Upper lobe of left lung (tissue), 6 donors: ENCODE measurements at regions not wholly inside any gene's neighbourhood (a gene's known extent, or its start where the extent isn't known, plus 50 kb on each side); places are given as distances from the start of the nearest gene placed in this dataset.

Source experiments
- ATAC-seq, 2 donors: fragments of 200-7000 bp; cut with Tn5 transposase; one replicate each; pipeline ENCODE4 v1.9.1; 2022; ENCODE audit warnings: mild to moderate bottlenecking in 2 of 2, moderate library complexity in 2 of 2; ENCODE audit not compliant: low FRiP score in 2 of 2
- DNase-seq, 2 donors: peaks; one replicate each; pipeline ENCODE4 v3.0.0-alpha.2; 2019 to 2020
- H3K27ac ChIP-seq, 4 donors: fragments of 200-600 bp; sonication (generic); one replicate each; pipeline ENCODE4 v1.5.1; 2016 to 2019
- H3K27me3 ChIP-seq, 4 donors: fragments of 200-600 bp; sonication (generic); one replicate each; pipeline ENCODE4 v1.5.1; 2017 to 2019
- H3K36me3 ChIP-seq, 4 donors: fragments of 200-600 bp; sonication (generic); one replicate each; pipeline ENCODE4 v1.5.1; 2016 to 2019
- H3K4me1 ChIP-seq, 4 donors: fragments of 200-600 bp; sonication (generic); one replicate each; pipeline ENCODE4 v1.5.1; 2018 to 2019
- H3K4me3 ChIP-seq, 4 donors: fragments of 200-600 bp; sonication (generic); one replicate each; pipeline ENCODE4 v1.5.1; 2017 to 2019; ENCODE audit warnings: mild to moderate bottlenecking in 2 of 4, moderate library complexity in 1 of 4
- H3K9me3 ChIP-seq, 4 donors: fragments of 200-600 bp; sonication (generic); one replicate each; pipeline ENCODE4 v1.5.1; 2018 to 2019
- EP300 ChIP-seq, 4 donors: sonication (generic); formaldehyde crosslinking; IDR thresholded peaks; one replicate each; pipeline ENCODE4 v1.5.1; 2017; ENCODE audit warnings: antibody characterized with exemption in 4 of 4, control low read depth in 2 of 4
- POLR2A ChIP-seq, 4 donors: fragments of 450-650 bp; IDR thresholded peaks; one replicate each; pipeline ENCODE4 v1.5.1; 2016 to 2017; ENCODE audit warnings: antibody characterized with exemption in 4 of 4, mild to moderate bottlenecking in 2 of 4
- POLR2AphosphoS5 ChIP-seq, 2 donors: sonication (generic); formaldehyde crosslinking; IDR thresholded peaks; one replicate each; pipeline ENCODE4 v1.5.1; 2017; ENCODE audit warnings: antibody characterized with exemption in 2 of 2
- WGBS, 2 donors: methylation state at CpG; one replicate each; pipeline ENCODE4 v1.1.5; 2017 to 2018; 5-methylcytosine and 5-hydroxymethylcytosine counted together
- TF ChIP-seq, protein P1 (sequence below), 6 experiments: fragments of 450-650 bp in 4 of 6; fragments of 200-600 bp in 2 of 6; sonication (generic) in 2 of 6; IDR thresholded peaks; one replicate each; pipeline ENCODE4 v1.5.1; 2016 to 2019; ENCODE audit warnings: antibody characterized with exemption in 6 of 6
- donor health status: DM: no; HTN: no; CAD: no; lungs with moderate emphysema.
- donor health status: DM: no; HTN: yes; CAD: no; lungs with severe emphysema.

DNA sequence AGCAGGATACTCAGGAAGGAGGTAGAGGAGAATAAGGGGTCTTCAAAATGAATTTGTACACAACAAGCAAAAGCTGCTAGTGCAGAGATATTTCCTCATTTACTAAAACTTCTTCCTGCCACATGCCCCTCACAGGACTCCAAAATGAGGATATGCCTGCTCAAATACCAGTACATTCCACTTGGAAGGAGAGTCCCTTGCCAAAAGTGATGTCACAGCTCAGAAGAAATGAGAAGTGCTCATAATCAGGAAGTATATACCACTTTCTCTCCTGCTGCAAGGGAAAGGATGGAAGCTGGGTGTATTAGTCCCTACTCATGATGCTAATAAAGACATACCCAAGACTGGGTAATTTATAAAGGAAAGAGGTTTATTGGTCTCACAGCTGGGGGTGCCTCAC, 87.7 kb upstream of the FSHR start:
- no peak for TF ChIP-seq POLR2A (IDR thresholded peaks at IDR 0.05)
- TF ChIP-seq POLR2AphosphoS5 (IDR thresholded peaks at IDR 0.05) = no peak
- TF ChIP-seq EP300 (IDR thresholded peaks at IDR 0.05) = no peak
- TF ChIP-seq, protein P1, sequence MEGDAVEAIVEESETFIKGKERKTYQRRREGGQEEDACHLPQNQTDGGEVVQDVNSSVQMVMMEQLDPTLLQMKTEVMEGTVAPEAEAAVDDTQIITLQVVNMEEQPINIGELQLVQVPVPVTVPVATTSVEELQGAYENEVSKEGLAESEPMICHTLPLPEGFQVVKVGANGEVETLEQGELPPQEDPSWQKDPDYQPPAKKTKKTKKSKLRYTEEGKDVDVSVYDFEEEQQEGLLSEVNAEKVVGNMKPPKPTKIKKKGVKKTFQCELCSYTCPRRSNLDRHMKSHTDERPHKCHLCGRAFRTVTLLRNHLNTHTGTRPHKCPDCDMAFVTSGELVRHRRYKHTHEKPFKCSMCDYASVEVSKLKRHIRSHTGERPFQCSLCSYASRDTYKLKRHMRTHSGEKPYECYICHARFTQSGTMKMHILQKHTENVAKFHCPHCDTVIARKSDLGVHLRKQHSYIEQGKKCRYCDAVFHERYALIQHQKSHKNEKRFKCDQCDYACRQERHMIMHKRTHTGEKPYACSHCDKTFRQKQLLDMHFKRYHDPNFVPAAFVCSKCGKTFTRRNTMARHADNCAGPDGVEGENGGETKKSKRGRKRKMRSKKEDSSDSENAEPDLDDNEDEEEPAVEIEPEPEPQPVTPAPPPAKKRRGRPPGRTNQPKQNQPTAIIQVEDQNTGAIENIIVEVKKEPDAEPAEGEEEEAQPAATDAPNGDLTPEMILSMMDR (IDR thresholded peaks at IDR 0.05) = no peak
- H3K9me3 ChIP-seq = no peaks in the 10 kb centered on the region

DNA sequence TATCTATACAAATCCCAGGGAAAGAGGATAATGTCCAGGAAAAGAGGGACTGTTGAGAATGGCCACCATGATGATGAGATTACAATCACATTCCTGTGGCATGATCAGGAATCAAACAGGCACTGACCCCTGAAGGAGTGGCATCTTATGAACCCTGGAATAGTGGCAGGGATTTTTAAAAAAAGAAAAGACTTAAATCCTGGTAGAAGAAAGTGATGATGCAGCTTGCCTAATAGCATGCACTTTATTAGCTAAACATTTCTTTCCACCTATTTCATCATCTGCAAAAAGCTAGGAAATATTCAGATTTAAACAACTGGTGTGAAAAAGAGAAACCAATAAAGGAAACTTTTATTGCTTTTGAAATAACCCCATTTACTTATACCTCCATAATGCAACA, 87.2 kb upstream of the FSHR start:
- no peak for DNase-seq
- H3K27me3 ChIP-seq = no peaks in the 10 kb centered on the region
- no peak for ATAC-seq
- no peak overlapping the region for H3K27ac ChIP-seq
- H3K4me1 ChIP-seq = no peaks in the 10 kb centered on the region
- H3K36me3 ChIP-seq = no peaks in the 10 kb centered on the region
- H3K9me3 ChIP-seq = no peaks in the 10 kb centered on the region
- no peak overlapping the region for H3K4me3 ChIP-seq
- TF ChIP-seq EP300 (IDR thresholded peaks at IDR 0.05) (no peak), POLR2A (IDR thresholded peaks at IDR 0.05) (no peak), POLR2AphosphoS5 (IDR thresholded peaks at IDR 0.05) (no peak)
- TF ChIP-seq, protein P1 (IDR thresholded peaks at IDR 0.05) = no peak

More for the DNA sequence above, 87.7 kb upstream of the FSHR start:
- DNase-seq (no peak), ATAC-seq (no peak)
- Histone ChIP-seq H3K36me3 (no peaks in the 10 kb centered on the region), H3K4me3 (no peak overlapping the region), H3K27me3 (no peaks in the 10 kb centered on the region), H3K27ac (no peak overlapping the region), H3K4me1 (no peaks in the 10 kb centered on the region)

DNA sequence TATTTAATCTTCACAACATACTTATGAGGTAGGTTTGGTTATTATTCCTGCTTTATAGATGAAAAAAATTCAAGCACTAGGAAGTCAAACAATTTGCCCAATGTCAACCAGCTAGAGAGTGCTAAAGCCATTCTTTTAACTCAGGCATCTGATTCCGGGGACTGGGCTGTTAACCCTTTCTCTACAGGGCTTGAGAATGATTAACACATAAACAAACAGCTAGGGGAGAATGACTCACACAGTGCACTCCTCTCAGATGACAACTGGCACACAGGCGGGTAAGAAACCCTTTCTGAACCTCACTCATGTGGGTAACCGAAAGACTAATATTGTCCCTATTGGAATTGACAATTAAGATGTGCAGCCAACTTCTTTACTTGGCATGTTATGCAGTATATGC, 86.3 kb upstream of the FSHR start:
- Histone ChIP-seq H3K27me3 (no peaks in the 10 kb centered on the region), H3K36me3 (no peaks in the 10 kb centered on the region), H3K4me1 (no peaks in the 10 kb centered on the region), H3K4me3 (no peak overlapping the region), H3K9me3 (no peaks in the 10 kb centered on the region), H3K27ac (no peak overlapping the region)
- 57 to 59% methylated on average over 3 of the region's 3 CpGs for WGBS, 2 donors
- ATAC-seq (no peak), DNase-seq (no peak)
- TF ChIP-seq EP300 (IDR thresholded peaks at IDR 0.05) = no peak
- no peak for TF ChIP-seq POLR2AphosphoS5 (IDR thresholded peaks at IDR 0.05)
- TF ChIP-seq POLR2A (IDR thresholded peaks at IDR 0.05) = no peak
- TF ChIP-seq, protein P1 (IDR thresholded peaks at IDR 0.05) = no peak

DNA sequence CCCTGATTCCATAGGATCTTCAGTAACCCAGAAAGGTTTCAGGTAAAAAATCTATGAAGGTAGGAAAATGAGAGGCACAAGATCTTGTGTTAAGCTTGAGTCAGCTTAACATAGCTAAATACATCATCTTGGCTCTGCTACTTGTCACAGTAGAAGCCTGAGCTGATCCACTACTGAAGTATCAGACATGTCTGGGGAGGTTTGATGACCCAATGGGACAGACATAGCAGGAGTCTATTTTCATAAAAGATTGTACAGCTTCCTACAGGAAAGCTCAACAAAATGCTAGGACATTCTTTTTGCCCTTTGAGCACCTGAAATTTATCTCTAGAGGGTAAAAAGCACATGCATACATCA, 84.3 kb upstream of the FSHR start:
- DNase-seq = no peak
- no peak overlapping the region for H3K27ac ChIP-seq
- no peaks in the 10 kb centered on the region for H3K4me1 ChIP-seq
- no peak overlapping the region for H3K4me3 ChIP-seq
- TF ChIP-seq POLR2A (IDR thresholded peaks at IDR 0.05) = no peak
- TF ChIP-seq EP300 (IDR thresholded peaks at IDR 0.05) = no peak
- TF ChIP-seq, protein P1 (IDR thresholded peaks at IDR 0.05) = no peak
- TF ChIP-seq POLR2AphosphoS5 (IDR thresholded peaks at IDR 0.05) = no peak
- H3K9me3 ChIP-seq = no peaks in the 10 kb centered on the region
- no peaks in the 10 kb centered on the region for H3K27me3 ChIP-seq
- no peak for ATAC-seq
- H3K36me3 ChIP-seq = no peaks in the 10 kb centered on the region

DNA sequence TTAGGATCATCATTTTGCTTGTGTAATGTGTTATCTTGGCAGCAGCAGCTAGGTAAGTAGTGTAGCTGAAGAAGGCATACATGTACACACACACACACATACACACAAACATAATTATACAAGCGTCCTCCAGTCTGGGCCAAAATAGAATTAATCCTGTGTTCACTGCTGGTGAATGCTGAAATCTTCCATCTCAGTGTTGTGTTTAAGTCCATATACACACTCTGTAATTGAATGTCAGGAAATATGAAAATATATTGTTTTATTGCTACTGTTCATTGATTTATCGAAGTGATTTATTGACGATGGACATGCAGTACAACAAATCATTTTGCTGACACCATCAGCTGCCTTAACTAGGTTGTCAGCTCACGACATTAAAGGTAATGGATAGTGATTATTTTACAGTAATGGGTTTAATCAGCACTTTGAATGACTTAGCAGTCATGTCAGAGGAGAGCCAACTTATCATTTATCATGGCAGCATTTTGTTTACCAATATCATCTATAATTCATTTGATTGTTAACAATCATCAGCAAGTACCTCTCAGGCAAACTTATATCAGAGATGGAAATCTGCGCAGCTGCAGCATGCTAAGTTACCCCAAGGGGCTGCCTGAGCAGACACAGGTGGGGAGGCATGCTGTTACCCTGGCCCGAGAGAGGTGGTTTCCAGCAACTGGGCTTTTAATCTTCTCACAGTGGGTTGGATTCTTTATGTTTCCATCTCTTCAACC, 83.7 kb upstream of the FSHR start:
- Histone ChIP-seq H3K9me3 (no peaks in the 10 kb centered on the region), H3K4me1 (no peaks in the 10 kb centered on the region), H3K27ac (no peak overlapping the region), H3K27me3 (no peaks in the 10 kb centered on the region), H3K36me3 (no peaks in the 10 kb centered on the region), H3K4me3 (no peak overlapping the region)
- WGBS, 2 donors = 83 to 84% methylated on average over 6 of the region's 6 CpGs
- TF ChIP-seq POLR2A (IDR thresholded peaks at IDR 0.05) = no peak
- no peak for TF ChIP-seq EP300 (IDR thresholded peaks at IDR 0.05)
- TF ChIP-seq, protein P1 (IDR thresholded peaks at IDR 0.05) = no peak
- no peak for TF ChIP-seq POLR2AphosphoS5 (IDR thresholded peaks at IDR 0.05)
- DNase-seq (no peak), ATAC-seq (no peak)
